ENCODE measurements at regions not wholly inside any gene's neighbourhood (a gene's known extent, or its start where the extent isn't known, plus 50 kb on each side); places are given as distances from the start of the nearest gene placed in this dataset.
"Not testable (repeated sequence)": the region's sequence is repeated elsewhere in the genome, so short reads cannot be mapped to it uniquely, and the experiment has no call there.

GRCh38 chr7:3165681-3166580 is 122.3 kb upstream of the CARD11 start:
- DNase-seq = no peak

GRCh38 chr7:3167551-3167950 is 123.9 kb upstream of the CARD11 start:
- no peak for DNase-seq

GRCh38 chr7:3168370-3168769 is 124.7 kb upstream of the CARD11 start:
- no peak for DNase-seq

- no peak for DNase-seq
These were observed 125.2 kb upstream of the CARD11 start for GRCh38 chr7:3168869-3169268.

GRCh38 chr7:3172768-3173280 is 128.2 kb upstream of the SDK1 start:
- DNase-seq = no peak

- no peak for DNase-seq
These were observed 126.4 kb upstream of the SDK1 start for GRCh38 chr7:3174515-3175284.

- DNase-seq = no peak
These were observed 125.7 kb upstream of the SDK1 start for GRCh38 chr7:3175285-3175902.

GRCh38 chr7:3176112-3177000 is 124.7 kb upstream of the SDK1 start:
- DNase-seq = no peak

GRCh38 chr7:3177271-3177670 is 123.8 kb upstream of the SDK1 start:
- DNase-seq = no peak

- DNase-seq = no peak
These were observed 121.6 kb upstream of the SDK1 start for GRCh38 chr7:3179456-3179855.

GRCh38 chr7:3180604-3181003 is 120.4 kb upstream of the SDK1 start:
- DNase-seq = no peak

- DNase-seq = not testable (repeated sequence)
These were observed 119.0 kb upstream of the SDK1 start for GRCh38 chr7:3182055-3182454.

- no peak for DNase-seq
These were observed 113.5 kb upstream of the SDK1 start for GRCh38 chr7:3187444-3188040.

GRCh38 chr7:3188946-3189345 is 112.1 kb upstream of the SDK1 start:
- DNase-seq = no peak

GRCh38 chr7:3191548-3191947 is 109.5 kb upstream of the SDK1 start:
- no peak for DNase-seq

GRCh38 chr7:3192669-3193068 is 108.4 kb upstream of the SDK1 start:
- peak; percentile 14 for DNase-seq

- DNase-seq = no peak
These were observed 107.5 kb upstream of the SDK1 start for GRCh38 chr7:3193379-3194120.

GRCh38 chr7:3194501-3195141 is 106.4 kb upstream of the SDK1 start:
- peak; percentile 100 for DNase-seq

GRCh38 chr7:3195160-3195559 is 105.9 kb upstream of the SDK1 start:
- DNase-seq = no peak

GRCh38 chr7:3196629-3197400 is 104.2 kb upstream of the SDK1 start:
- no peak for DNase-seq

All from NCI-H226 (cell line).